Tibial artery (tissue), 4 donors: ENCODE measurements at regions not wholly inside any gene's neighbourhood (a gene's known extent, or its start where the extent isn't known, plus 50 kb on each side); places are given as distances from the start of the nearest gene placed in this dataset.

Experiments
- DNase-seq, 2 donors: peaks; one replicate each; pipeline ENCODE4 v3.0.0-alpha.2; 2019
- H3K27ac ChIP-seq, 2 donors: fragments of 200-600 bp; sonication (generic) in 1 of 2; 1 replicate in 1 of 2; 2 replicates in 1 of 2; pipeline ENCODE4 v1.5.1; 2018 to 2019; ENCODE audit warnings: mild to moderate bottlenecking in 1 of 2
- H3K27me3 ChIP-seq, 2 donors: fragments of 200-600 bp; sonication (generic) in 1 of 2; one replicate each; pipeline versions ENCODE4 v1.5.1 to v1.6.0; 2016 to 2019
- H3K36me3 ChIP-seq, 3 donors: fragments of 200-600 bp; sonication (generic) in 2 of 3; one replicate each; pipeline ENCODE4 v1.5.1; 2016 to 2019; ENCODE audit warnings: mild to moderate bottlenecking in 2 of 3
- H3K4me1 ChIP-seq, 4 donors: fragments of 200-600 bp; sonication (generic) in 2 of 4; 1 replicate in 3 of 4; 2 replicates in 1 of 4; pipeline ENCODE4 v1.5.1; 2016 to 2019
- H3K4me3 ChIP-seq, 2 donors: fragments of 200-600 bp; sonication (generic) in 1 of 2; 1 replicate in 1 of 2; 2 replicates in 1 of 2; pipeline ENCODE4 v1.5.1; 2018 to 2019; ENCODE audit warnings: mild to moderate bottlenecking in 2 of 2
- H3K9me3 ChIP-seq, 3 donors: fragments of 200-600 bp; sonication (generic) in 1 of 3; one replicate each; pipeline ENCODE4 v1.5.1; 2016 to 2019
- CTCF ChIP-seq, 2 experiments: fragments of 200-600 bp in 1 of 2; fragments of 450-650 bp in 1 of 2; IDR thresholded peaks; one replicate each; pipeline ENCODE4 v1.5.1; 2017 to 2019; ENCODE audit warnings: antibody characterized with exemption in 2 of 2, mild to moderate bottlenecking in 1 of 2, moderate library complexity in 1 of 2
- intact Hi-C: fragments of 100-400 bp; cut with DNase I; formaldehyde crosslinking; loops from one replicate; pipeline ENCODE4 v1.15.0; 2023; ENCODE audit warnings: low total_unique reads

GRCh38 chr2:220785178-220785577 is 786.9 kb downstream of the EPHA4 start:
- intact Hi-C loops = no loop called here
- DNase-seq = no peak
- Histone ChIP-seq H3K9me3 (no peaks in the 10 kb centered on the region), H3K4me3 (no peak overlapping the region), H3K36me3 (no peaks in the 10 kb centered on the region), H3K27ac (no peak overlapping the region), H3K27me3 (no peaks in the 10 kb centered on the region), H3K4me1 (peaks cover 0 to 6% (median 3%) of the 10 kb centered on the region in 4 donors)
- TF ChIP-seq CTCF (IDR thresholded peaks at IDR 0.05) = no peak

- no peak for TF ChIP-seq CTCF (IDR thresholded peaks at IDR 0.05)
Measured at GRCh38 chr2:220786216-220786615, 785.9 kb downstream of the EPHA4 start.

GRCh38 chr2:220787251-220787650 is 784.9 kb downstream of the EPHA4 start:
- Histone ChIP-seq H3K4me1 (no peaks in the 10 kb centered on the region), H3K4me3 (no peak overlapping the region), H3K36me3 (no peaks in the 10 kb centered on the region), H3K9me3 (no peaks in the 10 kb centered on the region), H3K27me3 (no peaks in the 10 kb centered on the region), H3K27ac (no peak overlapping the region)
- intact Hi-C loops = no loop called here
- no peak for DNase-seq
- TF ChIP-seq CTCF (IDR thresholded peaks at IDR 0.05) = no peak

More at GRCh38 chr2:220786216-220786615, 785.9 kb downstream of the EPHA4 start:
- H3K27ac ChIP-seq = no peak overlapping the region
- intact Hi-C loops = no loop called here
- H3K36me3 ChIP-seq = no peaks in the 10 kb centered on the region
- H3K4me3 ChIP-seq = no peak overlapping the region
- no peaks in the 10 kb centered on the region for H3K9me3 ChIP-seq
- DNase-seq = no peak
- no peaks in the 10 kb centered on the region for H3K4me1 ChIP-seq
- no peaks in the 10 kb centered on the region for H3K27me3 ChIP-seq

GRCh38 chr2:220789961-220790360 is 782.1 kb downstream of the EPHA4 start:
- TF ChIP-seq CTCF (IDR thresholded peaks at IDR 0.05) = no peak
- no peak for DNase-seq

GRCh38 chr2:220795705-220796104 is 776.4 kb downstream of the EPHA4 start:
- intact Hi-C loops = no loop called here
- Histone ChIP-seq H3K36me3 (no peaks in the 10 kb centered on the region), H3K4me3 (no peak overlapping the region), H3K27me3 (no peaks in the 10 kb centered on the region), H3K9me3 (no peaks in the 10 kb centered on the region), H3K27ac (no peak overlapping the region), H3K4me1 (no peaks in the 10 kb centered on the region)
- no peak for DNase-seq
- no peak for TF ChIP-seq CTCF (IDR thresholded peaks at IDR 0.05)

More at GRCh38 chr2:220789961-220790360, 782.1 kb downstream of the EPHA4 start:
- no peaks in the 10 kb centered on the region for H3K36me3 ChIP-seq
- H3K9me3 ChIP-seq = no peaks in the 10 kb centered on the region
- H3K27ac ChIP-seq = no peak overlapping the region
- no peaks in the 10 kb centered on the region for H3K27me3 ChIP-seq
- H3K4me1 ChIP-seq = no peaks in the 10 kb centered on the region
- intact Hi-C loops = no loop called here
- H3K4me3 ChIP-seq = no peak overlapping the region

GRCh38 chr2:220811115-220811514 is 761.0 kb downstream of the EPHA4 start:
- no peaks in the 10 kb centered on the region for H3K27me3 ChIP-seq
- TF ChIP-seq CTCF (IDR thresholded peaks at IDR 0.05) = no peak
- H3K4me1 ChIP-seq = no peaks in the 10 kb centered on the region
- no peak overlapping the region for H3K4me3 ChIP-seq
- H3K36me3 ChIP-seq = no peaks in the 10 kb centered on the region
- H3K27ac ChIP-seq = no peak overlapping the region
- intact Hi-C loops = no loop called here
- no peak for DNase-seq
- H3K9me3 ChIP-seq = no peaks in the 10 kb centered on the region
